Umbilical cord (tissue), 1 donor: ENCODE measurements at regions not wholly inside any gene's neighbourhood (a gene's known extent, or its start where the extent isn't known, plus 50 kb on each side); places are given as distances from the start of the nearest gene placed in this dataset.

Experiments used
- DNase-seq: peaks from one replicate; pipeline ENCODE4 v3.0.0-alpha.2; 2015; ENCODE audit warnings: low spot score

- DNase-seq, result no peak
Measured at GRCh38 chr6:108751851-108752732, 96.1 kb upstream of the ARMC2 start.

GRCh38 chr6:108752733-108753590 lies 95.3 kb upstream of the ARMC2 start:
- no peak for DNase-seq

GRCh38 chr6:108755257-108756240 lies 92.7 kb upstream of the ARMC2 start:
- peak; percentile 24 for DNase-seq

GRCh38 chr6:108757357-108757756 lies 90.9 kb upstream of the ARMC2 start:
- DNase-seq, result no peak

GRCh38 chr6:108758884-108759283 lies 89.3 kb upstream of the ARMC2 start:
- no peak for DNase-seq

GRCh38 chr6:108760126-108761050 lies 87.8 kb upstream of the ARMC2 start:
- DNase-seq, result peak; percentile 59

GRCh38 chr6:108762394-108762793 lies 85.8 kb upstream of the ARMC2 start:
- no peak for DNase-seq

- DNase-seq, result no peak
Measured at GRCh38 chr6:108763931-108764579, 84.2 kb upstream of the ARMC2 start.

- DNase-seq, result no peak
Measured at GRCh38 chr6:108764580-108764950, 83.7 kb upstream of the ARMC2 start.

- no peak for DNase-seq
Measured at GRCh38 chr6:108765495-108765894, 82.7 kb upstream of the ARMC2 start.

GRCh38 chr6:108766419-108766818 lies 81.8 kb upstream of the ARMC2 start:
- DNase-seq, result no peak

- no peak for DNase-seq
Measured at GRCh38 chr6:108766886-108767285, 81.3 kb upstream of the ARMC2 start.

- DNase-seq, result no peak
Measured at GRCh38 chr6:108767418-108768165, 80.6 kb upstream of the ARMC2 start.

GRCh38 chr6:108768166-108768555 lies 80.1 kb upstream of the ARMC2 start:
- DNase-seq, result no peak

GRCh38 chr6:108768792-108769524 lies 79.3 kb upstream of the ARMC2 start:
- DNase-seq, result no peak

GRCh38 chr6:108771421-108771820 lies 76.8 kb upstream of the ARMC2 start:
- no peak for DNase-seq

- no peak for DNase-seq
Measured at GRCh38 chr6:108774555-108774954, 73.7 kb upstream of the ARMC2 start.

GRCh38 chr6:108777536-108777935 lies 70.7 kb upstream of the ARMC2 start:
- DNase-seq, result no peak
